ENCODE measurements at regions not wholly inside any gene's neighbourhood (a gene's known extent, or its start where the extent isn't known, plus 50 kb on each side); places are given as distances from the start of the nearest gene placed in this dataset.

- peak; percentile 23 to 37 for DNase-seq
These were observed 147.3 kb downstream of the CCDC34 start for GRCh38 chr11:27215471-27216269.

- no peak for DNase-seq
These were observed 148.3 kb downstream of the CCDC34 start for GRCh38 chr11:27214713-27215112.

- peak; percentile 19 to 36 for DNase-seq
These were observed 149.8 kb downstream of the CCDC34 start for GRCh38 chr11:27213232-27213660.

DNA sequence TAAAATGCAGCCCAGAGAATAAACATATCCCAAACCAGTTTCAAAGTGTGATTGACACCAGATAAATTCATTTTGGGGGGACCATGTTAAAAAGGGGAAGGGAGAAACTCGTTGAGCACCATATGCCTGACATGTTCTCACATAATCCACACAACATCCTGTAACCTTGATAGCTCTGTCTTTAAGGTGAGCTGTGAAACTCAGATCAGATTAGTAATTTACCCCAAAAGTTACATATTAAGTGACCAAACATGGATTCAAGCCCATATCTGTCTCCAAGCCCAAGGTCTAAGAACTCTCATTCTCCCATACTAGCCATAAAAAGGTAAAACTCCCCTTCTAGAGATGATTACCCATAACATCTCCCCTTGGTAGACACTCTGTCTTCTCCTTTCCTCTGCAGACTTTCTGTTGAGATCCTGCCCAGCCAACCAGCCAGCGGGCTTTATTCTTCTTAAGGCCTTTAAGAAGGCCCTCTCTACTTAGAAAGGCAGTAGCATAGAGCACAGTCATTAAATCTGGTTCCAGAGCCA, 150.7 kb downstream of the CCDC34 start:
- DNase-seq, result no peak

- DNase-seq, result no peak
These were observed 151.5 kb downstream of the CCDC34 start for GRCh38 chr11:27211370-27212127.

DNA sequence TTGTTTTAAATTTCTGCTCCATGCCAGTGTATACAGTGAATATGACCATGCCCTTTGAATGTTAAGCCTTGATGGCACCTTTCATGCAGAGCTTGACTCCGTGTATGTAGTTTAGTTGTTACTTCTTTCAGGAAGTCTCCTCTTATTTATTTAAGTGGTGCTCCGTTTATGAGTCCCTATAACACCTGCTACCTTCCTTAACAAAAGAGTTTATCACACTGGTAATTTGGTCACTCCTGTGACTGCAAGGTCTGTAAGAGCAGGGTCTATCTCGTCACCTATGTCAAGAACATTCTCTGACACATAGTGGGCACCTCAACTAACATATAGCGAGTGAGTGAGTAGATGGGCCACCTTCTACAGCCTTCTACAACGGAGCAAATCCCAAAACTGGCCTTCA, 152.5 kb downstream of the CCDC34 start:
- DNase-seq, result no peak

- no peak for DNase-seq
These were observed 153.4 kb downstream of the CCDC34 start for GRCh38 chr11:27209562-27210005.

- DNase-seq, result no peak
These were observed 154.2 kb downstream of the CCDC34 start for GRCh38 chr11:27208846-27209245.

GRCh38 chr11:27207025-27207650, 155.9 kb downstream of the CCDC34 start:
- no peak for DNase-seq

DNA sequence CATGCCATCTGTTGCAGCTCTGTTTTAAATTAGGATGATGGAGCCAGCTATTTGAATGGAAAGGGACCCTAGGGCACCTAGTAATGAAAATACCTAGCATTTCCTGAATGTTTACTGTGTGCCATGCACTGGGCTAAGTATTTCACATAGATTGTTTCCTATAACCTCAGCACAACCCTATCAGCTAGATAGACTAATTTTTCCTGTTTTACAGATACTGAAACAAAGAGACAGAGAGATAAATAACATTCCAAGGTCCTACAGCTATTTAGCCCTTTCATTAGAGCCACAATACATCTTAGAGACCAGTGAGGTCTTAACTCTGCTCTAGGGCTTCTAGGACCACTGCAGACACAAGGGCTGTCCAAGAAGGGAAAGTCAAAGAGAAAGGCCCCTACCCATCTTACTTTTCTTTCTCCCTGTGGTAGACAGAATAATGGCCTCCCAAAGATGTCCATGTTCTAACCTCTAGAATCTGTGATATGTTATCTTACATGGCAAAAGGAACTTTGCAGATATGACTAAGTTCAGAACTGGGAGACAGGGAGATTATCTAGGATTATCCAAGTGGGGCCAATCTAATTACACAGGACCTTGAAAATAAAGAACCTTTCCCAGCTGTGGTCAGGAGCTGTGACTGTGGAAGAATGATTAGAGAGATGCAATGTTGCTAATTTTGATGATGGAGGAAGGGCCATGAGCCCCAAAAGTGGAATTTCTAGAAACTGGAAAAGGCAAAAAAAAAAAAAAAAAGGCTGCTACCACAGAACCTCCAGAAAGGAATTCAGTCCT, 157.0 kb downstream of the CCDC34 start:
- DNase-seq, result no peak

GRCh38 chr11:27205250-27205649, 157.8 kb downstream of the CCDC34 start:
- DNase-seq, result no peak

DNA sequence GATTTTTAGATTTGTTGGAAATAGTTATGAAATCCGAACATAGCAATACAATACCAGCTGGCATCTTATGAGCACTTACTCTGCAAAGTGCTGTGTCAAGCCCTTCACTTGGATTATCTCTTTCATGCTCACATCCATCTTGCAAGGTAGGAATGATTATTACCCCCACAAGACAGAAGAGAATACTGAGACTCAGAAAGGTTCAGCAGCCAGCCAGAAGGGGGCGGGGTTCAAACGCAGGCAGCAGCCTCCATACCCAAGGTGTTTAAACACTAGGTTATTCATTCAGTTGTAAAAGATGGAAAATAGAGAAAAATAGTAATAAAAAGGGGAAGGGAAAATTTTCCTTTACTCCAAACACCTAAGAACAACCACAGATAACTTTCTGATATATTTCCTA, 158.5 kb downstream of the CCDC34 start:
- no peak for DNase-seq

DNA sequence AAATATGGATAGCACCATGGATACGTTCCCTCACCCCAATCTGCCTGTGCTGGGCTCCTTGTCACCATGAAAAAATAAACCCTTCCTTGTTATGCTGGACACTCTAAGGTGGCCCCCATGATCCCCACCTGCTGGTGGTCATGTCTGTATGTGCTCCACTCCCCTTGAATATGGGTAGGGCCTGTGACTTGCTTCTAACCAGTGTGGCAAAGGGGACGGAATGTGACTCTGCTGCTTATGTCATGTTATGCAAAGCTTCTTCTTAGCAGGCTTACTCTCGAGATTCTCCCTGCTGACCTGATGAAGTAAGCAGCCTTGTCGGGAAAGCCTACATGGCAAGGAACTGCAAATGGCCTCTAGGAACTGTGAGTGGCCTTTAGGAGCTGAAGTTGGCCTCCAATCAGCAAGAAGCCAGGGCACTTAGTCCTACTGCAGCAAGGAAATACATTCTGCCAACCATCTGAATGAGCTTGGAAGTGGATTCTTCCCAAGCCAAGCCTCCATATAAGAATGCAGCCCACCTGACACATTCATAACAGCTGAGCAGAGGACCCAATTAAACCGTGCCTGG, 159.9 kb downstream of the CCDC34 start:
- DNase-seq, result no peak

DNA sequence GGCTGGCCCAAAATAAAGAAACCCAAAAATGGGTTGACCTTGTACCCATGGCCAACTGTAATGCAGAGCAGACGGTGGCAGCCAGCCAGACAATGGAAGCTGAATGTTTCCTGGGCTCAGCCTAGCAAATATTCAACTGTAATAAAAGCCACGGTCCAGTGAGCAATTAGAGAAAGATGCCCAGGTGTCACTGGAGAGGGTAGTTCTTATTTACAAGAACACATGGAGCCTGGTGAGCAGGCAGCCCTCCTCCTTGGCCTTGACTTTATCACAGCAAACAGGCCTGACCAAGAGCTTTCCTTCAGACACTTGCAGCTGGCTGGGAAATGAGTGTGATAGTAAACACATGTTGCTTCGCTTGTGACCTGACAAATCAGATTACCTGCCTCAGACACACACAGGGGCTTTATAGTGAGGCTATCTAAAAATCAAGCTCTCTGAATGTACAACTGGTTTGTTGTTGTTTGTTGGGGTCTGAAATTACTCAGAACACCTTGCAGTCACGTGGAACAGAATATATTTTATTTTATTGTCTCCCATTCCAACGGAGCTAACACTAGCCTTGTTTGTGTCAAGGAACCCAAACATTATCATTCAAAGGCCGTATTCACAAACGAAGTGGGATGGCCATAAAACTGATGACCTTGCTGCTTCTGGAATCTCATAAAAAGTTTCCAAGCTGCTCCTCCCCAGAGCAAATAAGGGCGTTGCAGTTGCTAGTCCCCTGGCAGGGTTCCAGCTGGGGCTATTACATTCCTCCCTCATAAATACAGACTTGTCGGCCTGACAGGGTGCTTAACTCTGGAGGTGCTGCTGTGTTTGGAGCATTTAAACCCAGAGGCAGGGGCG, 161.1 kb downstream of the BBOX1 start:
- DNase-seq, result peak in 1 of 2 donors; percentile 33

- no peak for DNase-seq
These were observed 160.3 kb downstream of the BBOX1 start for GRCh38 chr11:27200779-27201453.

DNA sequence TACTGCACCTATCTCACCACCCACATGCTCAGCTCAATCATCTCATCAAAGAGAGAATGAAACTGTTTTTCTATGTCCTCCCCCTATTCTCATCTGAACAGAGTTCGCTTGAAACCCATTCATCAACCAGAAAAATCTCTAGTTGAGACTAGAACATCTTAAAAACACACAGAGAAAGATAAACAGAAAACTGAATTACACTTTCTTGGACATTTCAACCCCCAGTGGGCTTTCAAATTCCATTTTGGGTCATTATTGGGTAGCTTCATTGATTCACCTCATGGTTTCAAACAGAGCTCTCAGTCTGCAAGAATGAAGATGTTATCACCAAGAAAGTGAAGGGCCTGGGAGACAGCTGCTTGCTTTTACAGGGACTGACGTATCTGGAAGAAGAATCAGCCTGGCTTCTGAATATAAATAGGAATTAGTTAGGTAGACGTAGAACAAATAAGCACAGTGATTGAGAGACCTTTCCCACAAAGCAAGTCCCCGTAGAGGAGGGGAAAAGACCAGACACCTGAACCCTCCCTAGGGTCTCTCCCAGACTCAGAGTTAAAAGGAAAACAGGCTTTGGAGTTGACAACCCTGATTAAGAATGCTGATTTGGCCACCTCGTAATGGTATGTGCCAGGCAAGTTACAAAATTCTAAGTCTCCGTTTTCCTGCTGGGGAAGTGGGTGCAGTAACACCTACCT, 155.7 kb downstream of the BBOX1 start:
- no peak for DNase-seq

DNA sequence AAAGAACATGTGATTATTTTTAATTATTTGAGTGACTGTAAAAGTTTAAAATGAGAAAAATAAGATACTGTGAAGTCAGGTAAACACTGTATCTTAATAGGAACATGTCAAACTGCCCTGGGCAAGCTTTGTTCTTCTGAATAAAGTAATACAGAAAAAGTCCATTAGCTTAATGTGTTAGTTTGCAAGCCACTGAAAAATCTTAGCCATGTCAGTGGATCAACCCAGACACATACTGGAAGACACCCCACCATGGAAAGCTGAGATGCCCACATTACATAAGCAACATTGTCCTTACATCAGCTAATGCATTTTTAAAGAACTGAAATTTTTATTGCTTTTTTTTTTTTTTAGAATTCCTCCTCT, 155.2 kb downstream of the BBOX1 start:
- no peak for DNase-seq

GRCh38 chr11:27194976-27195375, 154.4 kb downstream of the BBOX1 start:
- no peak for DNase-seq
